Naive thymus-derived CD4-positive, alpha-beta T cell (primary cell): ENCODE measurements at regions not wholly inside any gene's neighbourhood (a gene's known extent, or its start where the extent isn't known, plus 50 kb on each side); places are given as distances from the start of the nearest gene placed in this dataset.
"Not testable (repeated sequence)": the region's sequence is repeated elsewhere in the genome, so short reads cannot be mapped to it uniquely, and the experiment has no call there.

Source experiments
- ATAC-seq: fragments of 150-1000 bp; cut with Tn5 transposase; 2 replicates; pipeline ENCODE4 v1.10.0; 2021; ENCODE audit warnings: mild to moderate bottlenecking, moderate library complexity
- CTCF ChIA-PET: fragments of 350-600 bp; sonication (Branson Sonifier 250); formaldehyde crosslinking; loops from one replicate; lab custom pipeline; 2021; ENCODE audit warnings: antibody characterized with exemption; lab: Charles Lee
- POLR2A ChIA-PET: fragments of 350-600 bp; sonication (Branson Sonifier 250); formaldehyde crosslinking; loops from one replicate; lab custom pipeline; 2021; ENCODE audit warnings: antibody characterized with exemption, inconsistent platforms; lab: Charles Lee
- DNase-seq, 9 donors: peaks; one replicate each; pipeline versions ENCODE4 v3.0.0 to v3.0.0-alpha.2; 2020 to 2022; ENCODE audit warnings: mixed read lengths in 1 of 9
- H3K27ac ChIP-seq: one replicate; pipeline ENCODE4 v1.7.0; 2013; ENCODE audit warnings: mild to moderate bottlenecking, low read depth, low read length, moderate library complexity
- H3K27me3 ChIP-seq, 2 donors: one replicate each; pipeline ENCODE4 v1.7.0; 2013; ENCODE audit warnings: low read length in 2 of 2, mild to moderate bottlenecking in 2 of 2, moderate library complexity in 2 of 2; ENCODE audit not compliant: control insufficient read depth in 2 of 2, insufficient read depth in 2 of 2
- H3K36me3 ChIP-seq, 3 experiments: 1 replicate in 2 of 3; 2 replicates in 1 of 3; pipeline ENCODE4 v1.7.0; 2013; ENCODE audit warnings: low read length in 3 of 3, mild to moderate bottlenecking in 3 of 3, moderate library complexity in 1 of 3; ENCODE audit not compliant: insufficient read depth in 3 of 3, control insufficient read depth in 2 of 3
- H3K4me1 ChIP-seq, 2 donors: one replicate each; pipeline ENCODE4 v1.7.0; 2013; ENCODE audit warnings: low read length in 2 of 2, mild to moderate bottlenecking in 2 of 2, moderate library complexity in 1 of 2; ENCODE audit not compliant: control insufficient read depth in 2 of 2, insufficient read depth in 2 of 2
- H3K4me3 ChIP-seq: 2 replicates; pipeline ENCODE4 v1.7.0; 2013; ENCODE audit warnings: mild to moderate bottlenecking, low read length
- H3K9me3 ChIP-seq, 3 experiments: 1 replicate in 2 of 3; 2 replicates in 1 of 3; pipeline ENCODE4 v1.7.0; 2013; ENCODE audit warnings: low read length in 3 of 3; ENCODE audit not compliant: control insufficient read depth in 2 of 3
- H3K27ac Mint-ChIP-seq, 9 donors: one replicate each; pipeline ENCODE4 v1.8.0; 2020 to 2022; ENCODE audit warnings: mixed read lengths in 9 of 9, mild to moderate bottlenecking in 8 of 9, moderate library complexity in 5 of 9, inconsistent platforms in 2 of 9
- H3K27me3 Mint-ChIP-seq, 5 donors: one replicate each; pipeline ENCODE4 v1.8.0; 2021 to 2022; ENCODE audit warnings: mixed read lengths in 5 of 5, mild to moderate bottlenecking in 1 of 5
- H3K36me3 Mint-ChIP-seq, 5 donors: one replicate each; pipeline ENCODE4 v1.8.0; 2020 to 2022; ENCODE audit warnings: mixed read lengths in 5 of 5, mild to moderate bottlenecking in 3 of 5, inconsistent platforms in 1 of 5
- H3K4me1 Mint-ChIP-seq, 7 donors: one replicate each; pipeline ENCODE4 v1.8.0; 2020 to 2022; ENCODE audit warnings: mixed read lengths in 7 of 7, mild to moderate bottlenecking in 3 of 7, inconsistent platforms in 1 of 7
- H3K4me3 Mint-ChIP-seq, 10 donors: one replicate each; pipeline ENCODE4 v1.8.0; 2020 to 2022; ENCODE audit warnings: mild to moderate bottlenecking in 10 of 10, mixed read lengths in 10 of 10, moderate library complexity in 6 of 10, inconsistent platforms in 2 of 10
- H3K9me3 Mint-ChIP-seq, 11 donors: one replicate each; pipeline ENCODE4 v1.8.0; 2020 to 2022; ENCODE audit warnings: mixed read lengths in 11 of 11, mild to moderate bottlenecking in 4 of 11, inconsistent platforms in 1 of 11, moderate library complexity in 1 of 11
- intact Hi-C, 2 donors: fragments of 100-400 bp; cut with micrococcal nuclease; formaldehyde crosslinking; loops; one replicate each; pipeline ENCODE4 v1.15.1; 2023

DNA sequence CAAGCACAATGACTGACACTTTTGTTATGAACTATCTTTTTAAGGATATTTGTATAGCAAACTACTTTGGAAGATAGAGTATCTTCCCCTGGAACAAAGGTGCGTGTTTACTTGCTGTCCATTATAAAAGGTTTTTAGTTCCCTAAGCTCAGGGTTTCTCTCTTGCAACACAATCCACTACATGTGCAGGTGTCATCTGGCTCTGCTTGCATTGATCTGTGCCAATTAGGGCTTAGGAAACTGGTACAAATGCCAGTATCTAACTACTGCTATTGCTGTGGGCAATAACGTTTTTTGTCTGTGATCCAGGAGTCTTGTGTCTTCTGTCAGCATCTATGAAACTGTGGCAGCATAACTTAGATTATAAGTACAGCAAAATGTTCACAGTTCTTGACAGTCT lies 68.3 kb upstream of the ABCD3 start:
- no peaks in the 10 kb centered on the region for H3K9me3 ChIP-seq
- Mint-ChIP-seq H3K9me3 (peaks cover 0 to 1% (median 0%) of the 10 kb centered on the region in 11 donors), H3K27ac (no peak overlapping the region), H3K36me3 (no peaks in the 10 kb centered on the region), H3K4me3 (no peak overlapping the region), H3K27me3 (peaks cover 5 to 13% (median 7%) of the 10 kb centered on the region in 5 donors), H3K4me1 (peaks cover 0 to 1% (median 0%) of the 10 kb centered on the region in 7 donors)
- no peaks in the 10 kb centered on the region for H3K27me3 ChIP-seq
- CTCF ChIA-PET = no interaction called here
- DNase-seq (no peak), ATAC-seq (no peak)
- H3K36me3 ChIP-seq = no peaks in the 10 kb centered on the region
- intact Hi-C loops = no loop called here
- H3K27ac ChIP-seq = no peak overlapping the region
- H3K4me3 ChIP-seq = no peak overlapping the region
- no peaks in the 10 kb centered on the region for H3K4me1 ChIP-seq
- POLR2A ChIA-PET = no interaction called here

DNA sequence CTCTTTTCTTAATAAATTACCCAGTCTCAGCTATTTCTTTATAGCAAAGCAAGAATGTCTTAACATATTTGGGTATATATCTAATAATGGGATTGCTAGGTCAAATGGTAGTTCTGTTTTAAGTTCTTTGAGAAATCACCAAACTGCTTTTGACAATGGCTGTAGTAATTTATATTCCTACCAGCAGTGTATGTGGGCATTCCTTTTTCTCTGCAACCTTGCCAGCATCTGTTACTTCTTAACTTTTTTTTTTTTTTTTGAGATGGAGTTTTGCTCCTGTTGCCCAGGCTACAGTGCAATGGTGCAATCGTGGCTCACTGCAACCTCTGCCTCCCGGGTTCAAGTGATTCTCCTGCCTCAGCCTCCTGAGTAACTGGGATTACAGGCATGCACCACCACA lies 69.8 kb upstream of the ABCD3 start:
- H3K9me3 Mint-ChIP-seq, CTCF ChIA-PET, DNase-seq, POLR2A ChIA-PET, H3K27me3 ChIP-seq, H3K4me3 ChIP-seq, H3K27ac ChIP-seq, H3K4me1 Mint-ChIP-seq, H3K36me3 Mint-ChIP-seq, H3K36me3 ChIP-seq, H3K4me1 ChIP-seq, H3K27ac Mint-ChIP-seq, H3K4me3 Mint-ChIP-seq, intact Hi-C loops, ATAC-seq, H3K27me3 Mint-ChIP-seq, H3K9me3 ChIP-seq: not testable (repeated sequence)

DNA sequence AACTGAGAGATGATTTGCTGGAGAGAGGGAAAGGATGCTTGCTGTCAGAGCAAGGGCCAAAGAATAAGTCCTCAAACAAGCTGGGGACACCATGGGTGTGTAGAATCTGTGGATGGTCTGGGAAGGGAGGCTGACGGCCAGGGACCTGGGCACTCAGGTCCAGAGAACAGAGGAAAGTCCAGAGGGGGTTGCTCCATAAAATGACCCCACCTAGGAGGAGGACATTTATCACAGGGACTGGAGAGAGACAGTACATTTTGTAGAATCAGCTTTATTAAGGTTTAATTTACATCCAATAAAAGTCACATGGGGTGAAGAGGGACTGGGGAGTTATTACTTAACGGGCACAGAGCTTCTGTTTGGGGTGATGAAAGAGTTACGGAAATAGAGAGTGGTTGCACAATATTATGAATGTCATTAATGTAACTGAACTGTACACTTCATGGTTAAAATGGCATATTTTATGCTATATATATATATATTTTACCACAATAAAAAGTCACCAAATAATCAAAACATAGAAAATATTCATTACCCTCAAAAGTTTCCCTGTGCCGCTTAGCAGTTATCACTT lies 73.0 kb upstream of the ABCD3 start:
- DNase-seq (no peak), ATAC-seq (no peak)
- H3K4me3 Mint-ChIP-seq = no peak overlapping the region
- Histone ChIP-seq H3K9me3 (no peaks in the 10 kb centered on the region), H3K27me3 (no peaks in the 10 kb centered on the region), H3K4me1 (no peaks in the 10 kb centered on the region), H3K4me3 (no peak overlapping the region), H3K27ac (no peak overlapping the region), H3K36me3 (no peaks in the 10 kb centered on the region)
- no peaks in the 10 kb centered on the region for H3K36me3 Mint-ChIP-seq
- no peak overlapping the region for H3K27ac Mint-ChIP-seq
- H3K27me3 Mint-ChIP-seq = peaks cover 0 to 8% (median 4%) of the 10 kb centered on the region in 5 donors
- ChIA-PET CTCF (interaction anchor here (0.6 kb wide), 1 partner anchor 60 kb away, joined by 3 read pairs; no protein-coding TSS in a partner anchor), POLR2A (no interaction called here)
- intact Hi-C loops = no loop called here
- peaks cover 0 to 5% (median 0%) of the 10 kb centered on the region in 7 donors for H3K4me1 Mint-ChIP-seq
- peaks cover 0 to 1% (median 0%) of the 10 kb centered on the region in 11 donors for H3K9me3 Mint-ChIP-seq

DNA sequence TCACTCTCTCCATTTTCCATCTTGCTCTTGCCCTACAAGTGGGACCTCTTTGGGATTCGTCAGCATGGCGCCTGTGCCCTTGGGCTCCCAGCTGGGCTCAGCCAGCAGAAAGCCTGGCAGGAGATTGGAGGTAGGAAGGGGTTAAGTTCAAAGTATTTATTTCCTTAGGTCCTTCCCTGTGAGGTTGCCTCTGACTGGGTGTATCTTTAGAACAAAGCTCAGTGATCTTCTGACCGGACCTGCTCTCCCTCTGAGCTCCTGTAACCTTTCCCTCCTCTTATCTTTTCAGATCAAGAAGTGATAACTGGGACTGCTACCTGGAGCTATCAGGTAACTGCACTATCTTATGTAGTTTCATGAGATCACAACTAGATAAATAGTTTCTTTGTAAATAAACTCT lies 75.8 kb upstream of the ABCD3 start:
- peaks cover 0 to 13% (median 5%) of the 10 kb centered on the region in 5 donors for H3K27me3 Mint-ChIP-seq

DNA sequence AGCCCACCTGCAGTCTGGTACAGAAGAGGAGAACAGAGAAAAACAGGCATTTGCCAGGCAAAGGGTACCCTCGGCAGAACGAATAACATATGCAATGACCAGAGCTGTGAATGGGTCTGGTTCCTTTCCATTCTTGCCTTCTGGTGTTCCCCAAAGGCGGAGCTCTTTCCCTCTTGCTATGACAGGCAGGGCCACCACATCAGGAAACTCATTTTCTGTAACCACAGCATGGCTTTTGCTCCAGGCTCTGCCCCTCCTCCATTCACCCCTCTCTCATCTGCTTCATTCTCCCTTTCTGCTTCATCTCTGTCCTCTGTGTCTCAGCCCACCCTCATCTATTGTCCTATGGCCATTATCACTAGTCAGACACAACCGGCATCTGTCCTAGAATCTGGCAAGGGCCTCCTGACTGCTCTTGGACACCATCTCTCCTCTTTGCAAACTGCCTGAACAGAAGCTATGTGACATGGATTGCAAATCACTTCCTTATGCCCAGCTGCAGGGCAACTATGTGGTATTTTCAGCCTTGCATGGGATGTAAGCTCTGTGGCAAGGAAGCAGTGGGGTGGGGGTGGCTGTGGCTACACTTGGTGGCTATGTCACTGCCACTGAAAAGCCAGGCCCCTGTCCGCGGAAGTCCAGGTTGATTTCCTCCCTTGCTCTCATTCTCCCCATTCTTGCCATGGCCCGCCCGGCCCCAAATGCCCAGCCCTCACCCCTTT lies 78.8 kb upstream of the ABCD3 start:
- POLR2A ChIA-PET = no interaction called here
- no peak for DNase-seq
- Histone ChIP-seq H3K27me3 (no peaks in the 10 kb centered on the region), H3K4me1 (no peaks in the 10 kb centered on the region), H3K4me3 (no peak overlapping the region), H3K36me3 (no peaks in the 10 kb centered on the region), H3K27ac (no peak overlapping the region), H3K9me3 (no peaks in the 10 kb centered on the region)
- H3K4me3 Mint-ChIP-seq = no peak overlapping the region
- no peak for ATAC-seq
- peaks cover 0 to 3% (median 0%) of the 10 kb centered on the region in 7 donors for H3K4me1 Mint-ChIP-seq
- intact Hi-C loops = loop anchor here (5.0 kb wide), 3 partner anchors 123 to 292 kb away; no protein-coding TSS in a partner anchor
- CTCF ChIA-PET = no interaction called here
- peaks cover 0 to 1% (median 0%) of the 10 kb centered on the region in 11 donors for H3K9me3 Mint-ChIP-seq
- H3K27ac Mint-ChIP-seq = no peak overlapping the region
- peaks cover 0 to 10% (median 6%) of the 10 kb centered on the region in 5 donors for H3K27me3 Mint-ChIP-seq
- H3K36me3 Mint-ChIP-seq = no peaks in the 10 kb centered on the region

More for the DNA sequence above, 75.8 kb upstream of the ABCD3 start:
- peaks cover 0 to 6% (median 0%) of the 10 kb centered on the region in 7 donors for H3K4me1 Mint-ChIP-seq
- intact Hi-C loops = no loop called here
- DNase-seq (no peak), ATAC-seq (no peak)
- H3K27me3 ChIP-seq = no peaks in the 10 kb centered on the region
- H3K4me1 ChIP-seq = no peaks in the 10 kb centered on the region
- no peak overlapping the region for H3K4me3 Mint-ChIP-seq
- no peak overlapping the region for H3K4me3 ChIP-seq
- ChIA-PET CTCF (no interaction called here), POLR2A (no interaction called here)
- peaks cover 0 to 1% (median 0%) of the 10 kb centered on the region in 11 donors for H3K9me3 Mint-ChIP-seq
- H3K27ac ChIP-seq = no peak overlapping the region
- no peak overlapping the region for H3K27ac Mint-ChIP-seq
- H3K9me3 ChIP-seq = no peaks in the 10 kb centered on the region
- H3K36me3 ChIP-seq = no peaks in the 10 kb centered on the region
- H3K36me3 Mint-ChIP-seq = no peaks in the 10 kb centered on the region

DNA sequence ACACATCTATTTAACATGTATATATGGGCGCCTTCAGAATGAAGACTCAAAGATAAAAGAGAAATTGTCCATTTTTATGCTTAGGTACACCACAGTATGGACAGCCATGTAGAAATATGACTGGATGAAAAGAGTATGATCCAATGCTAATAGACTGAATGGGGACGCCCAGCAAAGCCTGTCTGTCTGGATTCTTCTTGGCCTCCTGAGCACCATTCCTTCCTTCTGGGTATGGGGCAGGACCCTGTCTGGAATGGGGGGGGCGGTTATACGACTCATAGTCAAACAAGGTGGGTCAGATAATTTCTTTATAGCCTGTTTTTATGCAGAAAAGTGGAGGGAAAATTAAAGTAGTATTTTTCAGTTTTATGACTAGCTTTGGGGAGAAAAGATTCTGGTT lies 81.2 kb upstream of the ABCD3 start:
- intact Hi-C loops = loop anchor here (1.0 to 5.0 kb wide), 4 partner anchors 125 to 290 kb away; no protein-coding TSS in a partner anchor
- Histone ChIP-seq H3K4me3 (no peak overlapping the region), H3K9me3 (no peaks in the 10 kb centered on the region), H3K27ac (no peak overlapping the region), H3K4me1 (no peaks in the 10 kb centered on the region), H3K27me3 (no peaks in the 10 kb centered on the region), H3K36me3 (no peaks in the 10 kb centered on the region)
- no peak overlapping the region for H3K27ac Mint-ChIP-seq
- no peak overlapping the region for H3K4me3 Mint-ChIP-seq
- H3K9me3 Mint-ChIP-seq = peaks cover 0 to 1% (median 0%) of the 10 kb centered on the region in 11 donors
- peaks cover 0 to 3% (median 0%) of the 10 kb centered on the region in 7 donors for H3K4me1 Mint-ChIP-seq
- no peak for DNase-seq
- no peak for ATAC-seq
- peaks cover under 1 to 12% (median 8%) of the 10 kb centered on the region in 5 donors for H3K27me3 Mint-ChIP-seq
- no peaks in the 10 kb centered on the region for H3K36me3 Mint-ChIP-seq
- ChIA-PET POLR2A (no interaction called here), CTCF (interaction anchor here (1.1 kb wide), 1 partner anchor 302 kb away, joined by 3 read pairs; no protein-coding TSS in a partner anchor)
